ENCODE measurements at regions not wholly inside any gene's neighbourhood (a gene's known extent, or its start where the extent isn't known, plus 50 kb on each side); places are given as distances from the start of the nearest gene placed in this dataset.

- TF ChIP-seq CTCF (IDR thresholded peaks at IDR 0.05): no peak
- TF ChIP-seq POLR2A (IDR thresholded peaks at IDR 0.05): no peak
- no peak for TF ChIP-seq EP300 (IDR thresholded peaks at IDR 0.05)
- TF ChIP-seq POLR2AphosphoS5 (IDR thresholded peaks at IDR 0.05): no peak
Observed at GRCh38 chr11:109166441-109166840, 255.5 kb upstream of the C11orf87 start.

Measured in gastroesophageal sphincter (tissue), 3 donors.